Common myeloid progenitor, CD34-positive (primary cell): ENCODE measurements at regions not wholly inside any gene's neighbourhood (a gene's known extent, or its start where the extent isn't known, plus 50 kb on each side); places are given as distances from the start of the nearest gene placed in this dataset.
A peak's percentile ranks its signal among the peaks of the same experiment; 100 is the strongest.

Source experiments
- CTCF ChIA-PET: fragments of 350-600 bp; sonication (Branson Sonifier 250); formaldehyde crosslinking; loops from one replicate; lab custom pipeline; 2021; ENCODE audit warnings: antibody characterized with exemption; lab: Charles Lee
- POLR2A ChIA-PET: fragments of 350-600 bp; sonication (Branson Sonifier 250); formaldehyde crosslinking; loops from one replicate; lab custom pipeline; 2021; ENCODE audit warnings: antibody characterized with exemption; lab: Charles Lee
- DNase-seq, 3 donors: peaks; one replicate each; pipeline versions ENCODE4 v3.0.0 to v3.0.0-alpha.2; 2013
- H3K27ac ChIP-seq, 2 experiments: 1 replicate in 1 of 2; 2 replicates in 1 of 2; pipeline ENCODE4 v1.7.0; 2013; ENCODE audit warnings: inconsistent platforms in 2 of 2, low read length in 2 of 2, mild to moderate bottlenecking in 2 of 2, low read depth in 1 of 2, moderate library complexity in 1 of 2; ENCODE audit not compliant: severe bottlenecking in 2 of 2, insufficient read depth in 1 of 2, poor library complexity in 1 of 2
- H3K27me3 ChIP-seq, 5 experiments: replicated peaks in 2 of 5; 1 replicate in 3 of 5; 2 replicates in 2 of 5; pipeline versions ENCODE4 v1.6.1 to v1.7.0; 2013; ENCODE audit warnings: low read length in 4 of 5, mild to moderate bottlenecking in 2 of 5, moderate library complexity in 2 of 5, inconsistent platforms in 1 of 5; ENCODE audit not compliant: insufficient read depth in 5 of 5, control insufficient read depth in 4 of 5
- H3K36me3 ChIP-seq, 4 experiments: 1 replicate in 2 of 4; 2 replicates in 2 of 4; pipeline versions ENCODE4 v1.6.1 to v1.7.0; 2013; ENCODE audit warnings: low read length in 3 of 4, control low read depth in 1 of 4, mild to moderate bottlenecking in 1 of 4; ENCODE audit not compliant: control insufficient read depth in 4 of 4, insufficient read depth in 4 of 4
- H3K4me1 ChIP-seq, 4 experiments: 1 replicate in 3 of 4; 2 replicates in 1 of 4; pipeline versions ENCODE4 v1.6.1 to v1.7.1; 2013; ENCODE audit warnings: low read length in 3 of 4, mild to moderate bottlenecking in 3 of 4, control low read depth in 1 of 4, inconsistent platforms in 1 of 4, moderate library complexity in 1 of 4; ENCODE audit not compliant: control insufficient read depth in 4 of 4, insufficient read depth in 4 of 4; ENCODE audit errors: control extremely low read depth in 1 of 4
- H3K4me3 ChIP-seq, 7 experiments: 1 replicate in 4 of 7; 2 replicates in 3 of 7; pipeline versions ENCODE4 v1.5.1 to v1.7.0; 2013; ENCODE audit warnings: mild to moderate bottlenecking in 7 of 7, low read length in 6 of 7, moderate library complexity in 6 of 7, inconsistent platforms in 2 of 7, low read depth in 2 of 7, control low read depth in 1 of 7; ENCODE audit not compliant: insufficient read depth in 4 of 7, control insufficient read depth in 1 of 7; ENCODE audit errors: extremely low read depth in 1 of 7
- H3K9me3 ChIP-seq, 5 experiments: 1 replicate in 4 of 5; 2 replicates in 1 of 5; pipeline versions ENCODE4 v1.6.1 to v1.7.1; 2013; ENCODE audit warnings: low read length in 4 of 5, mild to moderate bottlenecking in 2 of 5, inconsistent platforms in 1 of 5, low read depth in 1 of 5, moderate library complexity in 1 of 5; ENCODE audit not compliant: control insufficient read depth in 4 of 5, insufficient read depth in 2 of 5; ENCODE audit errors: control extremely low read depth in 1 of 5
- WGBS: methylation state at CpG from one replicate; pipeline ENCODE4 v1.1.5; 2013; ENCODE audit not compliant: insufficient coverage; 5-methylcytosine and 5-hydroxymethylcytosine counted together

- H3K27ac ChIP-seq, result no peak overlapping the region
- no peaks in the 10 kb centered on the region for H3K4me1 ChIP-seq
- CTCF ChIA-PET, result no interaction called here
- 100% methylated on average over 3 of the region's 5 CpGs for WGBS
- peaks cover 0 to 12% (median 0%) of the 10 kb centered on the region in 5 experiments for H3K27me3 ChIP-seq
- POLR2A ChIA-PET, result no interaction called here
- no peak for DNase-seq
- H3K4me3 ChIP-seq, result no peak overlapping the region
- no peaks in the 10 kb centered on the region for H3K36me3 ChIP-seq
- peaks cover 0 to 2% (median 0%) of the 10 kb centered on the region in 5 experiments for H3K9me3 ChIP-seq
These were observed 420.1 kb upstream of the MCTP2 start for GRCh38 chr15:93811305-93811704.

- no peaks in the 10 kb centered on the region for H3K4me1 ChIP-seq
- no peak overlapping the region for H3K4me3 ChIP-seq
- H3K36me3 ChIP-seq, result no peaks in the 10 kb centered on the region
- H3K27ac ChIP-seq, result no peak overlapping the region
- ChIA-PET CTCF (no interaction called here), POLR2A (no interaction called here)
- DNase-seq, result no peak
- H3K9me3 ChIP-seq, result peaks cover 0 to 2% (median 0%) of the 10 kb centered on the region in 5 experiments
- WGBS, result 100% methylated on average over 1 of the region's 3 CpGs
- H3K27me3 ChIP-seq, result peaks cover 0 to 12% (median 0%) of the 10 kb centered on the region in 5 experiments
These were observed 421.8 kb upstream of the MCTP2 start for GRCh38 chr15:93809516-93809915.

- CTCF ChIA-PET, result no interaction called here
- Histone ChIP-seq H3K27me3 (peaks cover 0 to 4% (median 0%) of the 10 kb centered on the region in 5 experiments), H3K27ac (no peak overlapping the region), H3K4me1 (no peaks in the 10 kb centered on the region), H3K9me3 (no peaks in the 10 kb centered on the region), H3K4me3 (no peak overlapping the region), H3K36me3 (no peaks in the 10 kb centered on the region)
- POLR2A ChIA-PET, result no interaction called here
- WGBS, result 91% methylated on average over 25 of the region's 31 CpGs
- peak in 1 of 3 donors; percentile 1 for DNase-seq
These were observed 427.8 kb upstream of the MCTP2 start for GRCh38 chr15:93803421-93804152.

GRCh38 chr15:93801206-93801605 lies 430.2 kb upstream of the MCTP2 start:
- no peaks in the 10 kb centered on the region for H3K9me3 ChIP-seq
- H3K27ac ChIP-seq, result no peak overlapping the region
- no peaks in the 10 kb centered on the region for H3K4me1 ChIP-seq
- H3K36me3 ChIP-seq, result no peaks in the 10 kb centered on the region
- DNase-seq, result no peak
- ChIA-PET CTCF (no interaction called here), POLR2A (no interaction called here)
- H3K27me3 ChIP-seq, result peaks cover 0 to 4% (median 0%) of the 10 kb centered on the region in 5 experiments
- no peak overlapping the region for H3K4me3 ChIP-seq

GRCh38 chr15:93800805-93801204 lies 430.6 kb upstream of the MCTP2 start:
- H3K4me1 ChIP-seq, result no peaks in the 10 kb centered on the region
- WGBS, result 100% methylated on average over 1 of the region's 2 CpGs
- POLR2A ChIA-PET, result no interaction called here
- H3K27ac ChIP-seq, result no peak overlapping the region
- DNase-seq, result no peak
- peaks cover 0 to 4% (median 0%) of the 10 kb centered on the region in 5 experiments for H3K27me3 ChIP-seq
- no peak overlapping the region for H3K4me3 ChIP-seq
- H3K9me3 ChIP-seq, result no peaks in the 10 kb centered on the region
- CTCF ChIA-PET, result no interaction called here
- H3K36me3 ChIP-seq, result no peaks in the 10 kb centered on the region

- DNase-seq, result no peak
- ChIA-PET CTCF (no interaction called here), POLR2A (no interaction called here)
- no peaks in the 10 kb centered on the region for H3K4me1 ChIP-seq
- no peak overlapping the region for H3K4me3 ChIP-seq
- H3K27me3 ChIP-seq, result no peaks in the 10 kb centered on the region
- WGBS, result 100% methylated on average over 1 of the region's 2 CpGs
- H3K36me3 ChIP-seq, result no peaks in the 10 kb centered on the region
- no peak overlapping the region for H3K27ac ChIP-seq
- H3K9me3 ChIP-seq, result peaks cover 0 to 7% (median 1%) of the 10 kb centered on the region in 5 experiments
These were observed 441.9 kb upstream of the MCTP2 start for GRCh38 chr15:93789441-93789840.

- CTCF ChIA-PET, result no interaction called here
- no peaks in the 10 kb centered on the region for H3K4me1 ChIP-seq
- peaks cover 0 to 4% (median 0%) of the 10 kb centered on the region in 5 experiments for H3K9me3 ChIP-seq
- no peak for DNase-seq
- POLR2A ChIA-PET, result no interaction called here
- H3K36me3 ChIP-seq, result no peaks in the 10 kb centered on the region
- no peak overlapping the region for H3K27ac ChIP-seq
- H3K4me3 ChIP-seq, result no peak overlapping the region
- no peaks in the 10 kb centered on the region for H3K27me3 ChIP-seq
- 100% methylated on average over 1 of the region's 4 CpGs for WGBS
These were observed 451.3 kb upstream of the MCTP2 start for GRCh38 chr15:93780073-93780472.
